NAMALWA (cell line): ENCODE measurements at regions not wholly inside any gene's neighbourhood (a gene's known extent, or its start where the extent isn't known, plus 50 kb on each side); places are given as distances from the start of the nearest gene placed in this dataset.

Experiments used
- DNase-seq: peaks from one replicate; pipeline ENCODE4 v3.0.0-alpha.2; 2015; ENCODE audit warnings: low spot score

- no peak for DNase-seq
Observed at GRCh38 chr21:40901691-40902090, 54.7 kb upstream of the DSCAM start.

GRCh38 chr21:40902299-40902698 is 55.3 kb upstream of the DSCAM start:
- no peak for DNase-seq

- no peak for DNase-seq
Observed at GRCh38 chr21:40902993-40903392, 56.0 kb upstream of the DSCAM start.

DNA sequence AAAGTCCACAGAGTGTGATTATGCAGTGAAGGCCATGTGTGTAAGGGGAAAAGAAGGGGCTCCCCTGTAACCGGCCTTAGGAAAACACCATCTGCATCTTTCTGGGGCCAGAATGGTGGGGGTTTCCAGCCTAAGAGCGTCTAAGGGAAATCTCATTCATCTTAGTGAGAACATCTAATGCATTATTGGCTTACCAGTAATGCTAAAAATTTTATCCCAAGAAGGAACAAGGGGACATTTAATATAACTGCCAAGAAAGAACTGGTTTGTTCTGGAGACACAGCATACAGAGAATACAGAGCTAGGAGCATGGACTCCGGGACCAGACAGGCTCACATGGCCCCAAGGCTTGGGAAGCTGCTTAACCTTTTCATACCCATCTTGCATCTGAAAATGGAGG is 58.3 kb upstream of the DSCAM start:
- DNase-seq, result no peak

DNA sequence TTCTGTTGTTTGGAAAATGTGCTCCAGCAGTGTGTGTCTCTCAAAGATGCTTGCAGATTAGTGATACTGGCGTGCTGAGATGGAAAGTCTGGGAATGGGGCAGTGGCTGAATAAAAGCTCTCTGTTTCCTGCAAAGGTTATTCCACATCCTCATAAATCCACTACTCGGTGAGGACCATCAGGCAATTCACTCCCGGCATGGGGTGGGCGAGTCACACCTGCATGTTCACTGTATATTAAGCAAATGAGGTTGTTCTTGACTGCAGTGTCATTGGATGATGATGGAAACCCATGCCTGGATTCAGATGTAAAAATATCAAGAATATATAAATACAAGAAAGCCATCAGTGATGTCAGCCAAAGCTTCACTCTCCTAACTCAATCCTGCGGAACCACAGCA is 65.4 kb upstream of the DSCAM start:
- DNase-seq, result no peak

GRCh38 chr21:40915114-40915513 is 68.2 kb upstream of the DSCAM start:
- DNase-seq, result no peak

DNA sequence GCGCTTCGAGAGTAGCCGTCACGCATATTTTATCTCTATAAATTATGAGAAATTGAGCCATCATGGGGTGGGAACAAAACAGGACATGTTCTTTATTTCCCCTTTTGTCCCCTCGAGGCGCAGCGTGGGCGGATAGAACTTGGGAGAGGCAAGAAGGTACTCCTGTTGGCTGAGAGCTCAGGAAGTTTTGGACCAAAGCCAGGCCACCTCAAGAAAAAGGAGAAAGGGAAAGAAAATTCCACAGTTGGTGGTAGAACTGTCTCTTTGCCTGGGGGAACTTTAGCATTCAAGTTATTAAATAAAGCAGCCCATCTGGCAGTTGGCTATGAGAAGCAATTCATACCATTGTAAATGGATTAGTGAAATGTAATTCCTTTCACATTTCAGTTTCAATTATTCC is 76.4 kb upstream of the DSCAM start:
- no peak for DNase-seq

DNA sequence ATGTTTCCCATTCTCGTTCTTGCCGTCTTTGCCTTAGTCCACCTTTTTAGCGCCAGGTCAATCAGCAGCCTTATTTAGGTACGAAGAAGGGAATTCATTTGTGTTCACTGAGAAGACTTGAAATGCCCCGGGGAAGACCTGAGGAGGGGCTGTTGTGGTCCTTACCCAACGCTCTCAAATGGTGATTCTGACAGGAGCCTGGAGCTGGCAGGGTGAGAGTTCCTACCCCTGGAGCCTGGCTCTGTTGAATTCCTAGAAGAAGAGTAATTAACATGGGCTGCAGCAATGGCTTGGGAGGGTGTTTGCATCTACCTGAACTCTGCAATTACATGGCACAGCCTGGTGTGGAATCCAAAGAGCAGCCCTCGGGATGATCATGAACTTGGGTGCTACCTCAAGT is 76.9 kb upstream of the DSCAM start:
- no peak for DNase-seq

- DNase-seq, result no peak
Observed at GRCh38 chr21:40924641-40925040, 77.7 kb upstream of the DSCAM start.

GRCh38 chr21:40926238-40926637 is 79.3 kb upstream of the DSCAM start:
- DNase-seq, result no peak

DNA sequence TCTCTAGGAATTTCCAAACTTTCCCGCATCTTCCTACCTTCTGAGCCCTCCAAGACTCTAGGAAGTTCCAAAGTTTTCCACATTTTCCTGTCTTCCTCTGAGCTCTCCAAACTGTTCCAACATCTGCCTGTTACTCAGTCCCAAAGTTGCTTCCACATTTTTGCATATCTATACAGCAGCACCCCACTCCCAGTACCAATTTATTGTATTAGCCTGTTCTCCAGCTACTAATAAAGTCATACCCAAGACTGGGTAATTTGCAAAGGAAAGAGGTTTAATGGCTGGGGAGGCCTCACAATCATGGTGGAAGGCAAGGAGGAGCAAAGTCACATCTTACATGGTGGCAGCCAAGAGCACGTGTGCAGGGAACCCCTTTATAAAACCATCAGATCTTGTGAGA is 82.9 kb upstream of the DSCAM start:
- no peak for DNase-seq

DNA sequence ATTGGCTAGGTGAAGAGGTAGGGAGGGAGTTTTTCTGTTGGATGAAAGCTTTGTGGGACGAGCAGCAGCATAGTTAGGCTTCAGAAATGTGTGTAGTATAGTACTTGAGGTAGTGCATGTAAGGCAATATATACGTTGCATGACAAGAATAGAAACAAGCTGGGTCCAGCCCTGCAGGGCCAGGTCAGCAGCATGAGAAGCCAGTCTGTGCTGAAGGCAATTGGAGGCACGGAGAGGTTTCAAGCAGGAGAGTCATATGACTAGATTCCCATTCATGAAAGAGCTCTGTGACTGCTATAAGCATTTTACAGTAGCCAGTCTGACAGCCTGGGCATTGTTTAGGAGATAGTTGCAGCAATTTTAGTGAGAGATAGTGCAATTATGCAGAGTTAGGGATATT is 84.2 kb upstream of the DSCAM start:
- no peak for DNase-seq

DNA sequence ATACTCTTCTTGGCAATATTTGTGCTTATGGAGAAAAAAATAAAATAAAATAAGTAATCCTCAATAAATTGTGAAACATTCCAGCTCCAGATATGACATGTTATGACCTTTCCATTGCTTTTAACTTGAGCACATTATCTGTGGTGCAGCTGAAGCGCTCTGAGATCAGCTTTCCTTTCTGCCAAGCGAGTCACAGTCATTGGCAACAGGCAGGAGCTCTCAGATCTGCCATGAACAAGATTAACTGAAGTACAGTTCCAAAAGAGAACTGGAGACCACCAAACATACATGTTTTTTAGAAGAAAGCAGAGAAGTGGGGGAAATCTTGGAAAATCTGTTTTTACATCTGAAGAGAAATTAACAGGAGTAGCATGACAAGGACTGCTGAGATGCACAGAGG is 89.2 kb upstream of the DSCAM start:
- DNase-seq, result no peak

GRCh38 chr21:40936771-40937261 is 89.9 kb upstream of the DSCAM start:
- no peak for DNase-seq

DNA sequence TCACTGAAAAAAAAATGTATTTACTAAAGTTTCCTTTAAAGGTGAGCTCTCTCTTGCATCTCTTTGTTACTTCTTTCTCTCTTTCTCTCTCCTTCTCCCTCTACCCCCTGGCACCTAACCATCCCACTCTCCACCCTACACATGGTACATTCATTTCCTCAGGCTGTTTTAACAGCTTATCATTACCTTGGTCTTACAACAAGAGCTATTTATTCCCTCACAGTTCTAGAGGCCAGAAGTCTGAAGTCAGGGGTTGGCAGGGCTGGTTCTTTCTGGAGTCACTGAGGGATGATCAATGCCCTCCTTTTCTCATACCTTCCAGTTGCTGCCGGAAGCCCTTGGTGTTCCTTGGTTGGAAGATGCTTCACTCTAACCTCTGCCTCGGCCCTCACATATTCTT is 91.1 kb upstream of the DSCAM start:
- DNase-seq, result no peak

- DNase-seq, result no peak
Observed at GRCh38 chr21:40938611-40939010, 91.7 kb upstream of the DSCAM start.

GRCh38 chr21:40947713-40948112 is 100.8 kb upstream of the DSCAM start:
- DNase-seq, result no peak

DNA sequence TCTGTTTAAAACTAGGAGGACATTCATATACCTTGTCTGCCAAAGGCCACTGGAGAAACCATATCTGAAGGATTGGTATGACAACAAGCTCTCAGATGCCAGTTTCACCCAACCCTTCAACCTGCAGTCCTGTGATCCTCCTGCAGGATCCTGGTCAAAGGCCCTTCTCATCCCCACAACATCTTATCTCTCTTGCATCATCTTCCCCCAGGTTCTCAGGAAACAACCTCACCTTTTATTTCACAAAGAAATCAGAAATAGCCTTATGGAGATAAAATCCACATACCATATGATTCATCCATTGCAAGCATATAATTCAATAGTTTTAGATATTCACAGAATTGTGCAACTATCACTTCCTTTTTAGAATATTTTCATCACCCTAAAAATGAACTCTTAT is 104.0 kb upstream of the DSCAM start:
- DNase-seq, result no peak

DNA sequence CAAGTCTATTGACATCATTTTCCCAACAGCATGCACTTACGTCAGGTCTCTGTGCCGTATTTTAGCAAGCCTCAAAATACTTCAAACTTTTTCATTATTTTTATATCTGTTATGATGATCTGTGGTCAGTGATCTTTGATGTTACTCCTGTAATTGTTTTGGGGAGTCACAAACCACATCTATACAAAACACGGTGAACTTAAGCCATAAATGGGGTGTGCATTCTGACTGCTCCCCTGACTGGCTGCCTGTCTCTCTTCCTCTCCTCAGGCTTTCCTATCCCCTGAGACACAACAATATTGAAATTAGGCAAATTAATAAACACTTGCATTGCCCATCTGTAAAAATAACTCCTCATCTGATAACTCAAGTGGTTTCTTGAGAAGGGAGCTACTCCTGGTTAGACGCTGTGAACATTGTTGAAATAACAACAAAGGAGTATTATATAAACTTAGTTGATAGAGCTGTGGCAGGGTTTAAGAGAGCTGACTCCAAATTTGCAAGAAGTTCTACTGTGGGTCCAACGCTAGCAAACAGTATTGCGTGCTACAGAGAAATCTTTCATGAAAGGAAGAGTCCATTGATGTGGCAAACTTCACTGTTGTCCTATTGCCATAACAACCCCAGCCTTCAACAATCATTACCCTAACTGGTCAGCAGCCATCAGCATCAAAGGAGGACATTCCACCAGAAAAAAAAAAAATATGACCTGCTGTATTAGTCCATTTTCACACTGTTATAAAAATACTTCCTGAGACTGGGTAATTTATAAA is 105.8 kb upstream of the DSCAM start:
- DNase-seq, result no peak

DNA sequence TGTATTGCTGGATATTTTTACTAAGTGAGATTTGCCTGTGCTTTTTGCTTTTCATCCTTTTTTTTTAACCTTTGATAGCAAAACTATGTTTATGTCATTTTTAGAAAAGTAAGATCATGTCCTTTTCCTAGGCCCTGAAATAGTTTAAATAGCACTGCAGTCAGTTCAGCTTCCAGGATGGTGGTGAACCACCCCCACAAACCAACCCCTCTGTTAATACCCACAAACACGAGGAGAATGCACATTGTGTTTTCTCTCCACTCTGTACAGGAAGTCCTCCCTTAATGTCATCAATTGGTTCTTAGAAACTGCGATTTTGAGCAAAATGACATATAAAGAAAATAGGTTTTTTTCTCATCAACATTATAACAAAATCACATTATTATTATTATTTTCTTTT is 117.7 kb upstream of the DSCAM start:
- DNase-seq, result no peak

- no peak for DNase-seq
Observed at GRCh38 chr21:40967771-40968170, 120.8 kb upstream of the DSCAM start.

DNA sequence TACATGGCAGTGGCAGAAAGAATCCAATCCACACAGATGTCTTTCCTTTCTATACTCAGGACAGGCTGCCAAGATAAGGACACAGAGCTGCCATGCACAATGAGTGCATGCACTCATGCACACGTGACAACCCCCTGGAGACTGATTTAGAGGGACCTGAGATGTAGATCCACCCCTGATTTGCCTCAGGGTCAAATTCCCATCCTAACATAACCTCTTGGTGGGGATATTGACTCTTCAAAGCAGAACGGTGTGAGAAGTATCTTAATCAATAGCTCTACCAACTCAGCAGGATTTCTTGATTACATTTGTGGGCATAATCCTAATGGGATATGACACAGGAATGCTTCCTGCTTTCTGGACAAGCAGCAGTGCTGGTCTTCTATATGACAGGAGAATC is 125.2 kb upstream of the DSCAM start:
- DNase-seq, result no peak

DNA sequence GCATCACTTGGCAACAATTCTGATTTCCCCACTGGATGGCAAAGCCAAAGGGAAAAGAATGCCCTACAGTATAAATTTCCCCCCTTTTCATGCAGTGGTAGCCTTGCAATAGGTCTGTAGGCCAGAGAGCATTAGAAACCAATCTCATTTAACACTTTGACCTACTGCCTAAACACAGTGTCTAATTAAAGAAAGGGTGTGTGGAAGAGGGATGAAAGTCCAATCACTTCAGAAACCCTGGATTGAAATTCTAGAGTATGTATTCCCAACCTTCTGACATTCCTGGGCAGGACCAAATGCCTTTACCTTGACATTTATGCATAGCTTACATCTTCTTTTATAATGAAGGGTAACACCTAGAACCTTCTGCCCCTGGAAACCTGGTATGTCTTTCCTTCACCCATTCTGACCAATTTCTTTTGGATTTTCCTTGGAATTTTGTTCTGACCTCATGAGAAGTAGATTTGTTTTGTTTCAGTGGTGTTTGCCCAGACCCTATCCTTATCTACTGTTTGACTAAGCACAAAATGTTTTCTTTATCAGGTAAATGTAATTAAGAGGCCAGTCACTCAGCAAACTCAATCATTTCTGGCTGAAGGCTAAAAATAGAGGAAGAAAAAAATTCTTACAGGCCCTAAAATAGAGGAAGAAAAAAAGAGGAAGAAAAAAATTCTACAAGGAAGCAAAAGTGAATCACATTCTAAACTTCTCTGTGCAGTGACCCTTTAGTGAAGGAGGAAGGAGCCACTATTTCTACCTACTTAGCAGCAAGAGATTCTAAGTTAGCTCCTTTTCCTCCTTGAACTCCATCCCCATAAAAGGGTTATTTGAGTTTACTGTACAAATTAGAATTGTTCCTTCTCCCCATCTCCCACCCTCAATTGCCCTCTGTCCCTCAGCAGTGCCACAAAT is 129.5 kb upstream of the DSCAM start:
- no peak for DNase-seq
